CD1c-positive myeloid dendritic cell (primary cell): ENCODE measurements at regions not wholly inside any gene's neighbourhood (a gene's known extent, or its start where the extent isn't known, plus 50 kb on each side); places are given as distances from the start of the nearest gene placed in this dataset.
"Not testable (repeated sequence)": the region's sequence is repeated elsewhere in the genome, so short reads cannot be mapped to it uniquely, and the experiment has no call there.

Experiments used
- DNase-seq: peaks from one replicate; pipeline ENCODE4 v3.0.0-alpha.2; 2016; ENCODE audit errors: extremely low spot score

DNA sequence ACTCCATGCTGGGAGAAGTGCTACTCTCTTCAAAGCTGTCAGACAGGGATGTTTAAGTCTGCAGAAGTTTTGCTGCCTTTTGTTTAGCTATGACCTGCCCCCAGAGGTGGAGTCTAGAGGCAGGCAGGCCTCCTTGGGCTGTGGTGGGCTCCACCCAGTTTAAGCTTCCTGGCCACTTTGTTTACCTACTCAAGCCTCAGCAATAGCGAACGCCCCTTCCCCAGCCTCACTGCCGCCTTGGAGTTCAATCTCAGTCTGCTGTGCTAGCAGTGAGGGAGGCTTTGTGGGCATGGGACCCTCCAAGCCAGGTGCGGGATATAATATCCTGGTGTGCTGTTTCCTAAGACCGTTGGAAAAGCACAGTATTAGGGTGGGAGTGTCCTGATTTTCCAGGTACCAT lies 715.9 kb downstream of the IPMK start:
- DNase-seq = not testable (repeated sequence)

DNA sequence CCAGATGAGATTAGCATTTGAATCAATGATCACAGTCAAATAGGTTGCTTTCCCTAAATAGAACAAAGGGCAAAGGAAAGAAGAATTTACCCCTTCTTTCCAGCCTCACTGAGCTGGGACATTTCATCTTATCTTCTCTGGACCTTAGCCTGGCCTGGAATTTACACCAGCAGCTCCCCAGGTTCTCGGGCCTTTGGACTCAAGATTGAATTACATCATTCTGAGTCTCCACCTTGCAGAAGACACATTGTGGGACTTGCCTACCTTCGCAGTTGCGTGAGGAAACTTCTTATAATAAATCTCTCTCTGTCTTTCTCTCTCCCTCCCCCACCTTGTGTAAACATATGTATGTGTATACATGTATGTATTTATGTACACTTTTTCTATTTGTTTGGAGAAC lies 732.4 kb downstream of the IPMK start:
- no peak for DNase-seq

DNA sequence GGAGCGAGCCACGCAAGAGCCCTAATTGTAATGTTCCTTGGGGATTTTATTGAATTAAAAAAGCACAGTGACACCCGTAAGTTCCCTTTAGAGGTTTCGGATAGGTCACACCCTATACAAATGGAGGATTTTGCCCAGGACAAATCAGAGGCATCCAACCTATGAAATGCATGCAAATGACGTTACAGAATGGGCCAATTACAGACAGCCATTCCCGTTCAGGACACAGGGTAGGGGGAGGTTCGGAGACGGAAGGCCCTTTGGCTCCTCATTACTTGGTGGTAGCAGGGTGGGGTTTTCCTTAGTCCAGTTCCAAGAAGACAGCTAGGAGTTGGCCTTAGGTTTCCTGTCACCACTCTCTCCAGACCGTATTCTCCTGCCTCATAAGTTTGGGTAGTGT lies 754.1 kb downstream of the IPMK start:
- no peak for DNase-seq

DNA sequence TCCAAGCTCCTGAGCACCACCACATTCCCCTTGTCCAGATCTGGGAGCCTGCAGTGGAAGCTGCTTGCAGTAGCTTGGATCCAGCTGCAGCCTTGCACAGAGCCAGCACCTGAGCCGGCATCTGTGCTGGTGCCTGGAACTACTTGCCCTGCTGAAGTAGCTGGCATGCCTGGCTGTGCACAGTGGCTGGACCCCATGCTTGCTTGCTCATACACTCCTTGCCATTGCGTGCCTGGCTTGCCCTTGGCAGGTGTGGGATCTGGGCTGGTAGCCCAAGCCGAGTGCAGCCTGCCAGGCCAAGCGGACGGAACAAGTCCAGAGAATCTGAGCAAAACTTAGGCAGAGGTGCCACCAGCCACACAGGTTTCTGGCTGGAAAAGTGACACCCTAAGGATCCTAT lies 759.9 kb downstream of the IPMK start:
- DNase-seq = no peak

DNA sequence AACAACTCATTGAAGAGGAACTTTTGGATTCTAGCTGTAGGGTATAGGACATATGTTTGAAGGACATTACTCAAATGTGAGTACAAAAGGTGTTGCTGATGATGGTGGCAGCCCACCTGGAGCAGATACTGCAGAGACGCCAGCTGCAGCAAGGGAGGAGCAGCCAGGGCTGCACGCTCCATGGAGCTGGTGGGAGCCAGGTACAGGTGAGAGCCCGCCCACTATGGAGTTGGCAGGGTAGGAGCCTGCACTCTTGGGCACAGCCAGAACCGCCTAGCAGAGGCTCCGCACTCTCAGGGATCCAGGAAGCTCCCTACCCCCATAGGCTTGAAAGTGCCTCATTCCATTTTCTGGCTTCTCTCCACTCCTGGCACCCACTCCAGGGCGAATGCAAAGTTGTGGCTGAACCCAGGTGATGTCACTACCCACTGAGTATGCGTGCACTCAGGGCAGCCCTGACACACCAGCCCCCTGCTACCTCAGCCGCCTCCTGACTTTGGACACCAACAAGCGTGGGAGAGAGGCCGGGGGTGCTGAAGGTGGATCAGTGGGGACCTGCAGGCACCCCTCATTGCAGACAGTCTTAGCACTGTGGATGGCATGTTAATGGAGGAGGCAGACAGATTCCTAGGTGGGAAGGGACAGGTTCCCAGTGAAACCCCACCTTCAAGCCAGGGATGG lies 761.1 kb downstream of the IPMK start:
- DNase-seq = no peak

DNA sequence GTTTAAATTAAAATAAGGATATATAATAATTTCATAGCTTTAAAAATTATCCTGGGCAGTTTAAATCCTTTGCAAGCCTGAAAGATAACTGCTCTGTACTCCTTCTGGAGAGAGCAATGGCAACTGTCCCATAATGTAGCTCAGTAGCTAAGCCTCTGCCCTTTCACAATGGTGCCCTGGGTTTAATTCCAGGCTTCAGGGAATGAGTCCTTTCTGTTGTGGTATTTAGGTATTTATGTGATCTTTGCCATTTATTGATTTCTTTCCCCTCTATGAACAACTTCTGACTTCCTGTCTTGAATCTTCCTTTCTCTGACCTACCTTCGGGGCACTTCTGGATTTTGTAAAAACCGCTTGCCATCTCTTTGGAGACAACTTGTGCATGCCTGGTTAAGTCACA lies 773.2 kb downstream of the IPMK start:
- DNase-seq = no peak

DNA sequence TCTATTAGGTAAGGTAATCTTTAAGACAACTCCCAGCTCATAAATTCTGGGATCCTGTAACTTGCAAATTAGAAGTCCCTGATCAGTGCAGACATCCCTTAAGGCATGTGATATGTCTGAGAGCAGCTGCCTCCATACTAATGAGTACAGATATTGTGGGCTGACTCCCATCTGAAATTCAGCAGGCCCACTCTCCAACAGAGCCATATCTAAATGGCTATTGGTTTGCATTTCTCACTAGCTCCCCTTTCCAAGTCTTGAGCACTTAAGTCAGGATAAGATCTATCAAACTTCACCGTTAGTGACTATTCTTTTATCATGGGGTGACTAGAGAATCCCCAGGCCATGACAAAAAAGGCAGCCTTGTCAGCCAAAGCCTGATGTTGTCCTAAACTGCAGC lies 785.4 kb downstream of the IPMK start:
- no peak for DNase-seq

DNA sequence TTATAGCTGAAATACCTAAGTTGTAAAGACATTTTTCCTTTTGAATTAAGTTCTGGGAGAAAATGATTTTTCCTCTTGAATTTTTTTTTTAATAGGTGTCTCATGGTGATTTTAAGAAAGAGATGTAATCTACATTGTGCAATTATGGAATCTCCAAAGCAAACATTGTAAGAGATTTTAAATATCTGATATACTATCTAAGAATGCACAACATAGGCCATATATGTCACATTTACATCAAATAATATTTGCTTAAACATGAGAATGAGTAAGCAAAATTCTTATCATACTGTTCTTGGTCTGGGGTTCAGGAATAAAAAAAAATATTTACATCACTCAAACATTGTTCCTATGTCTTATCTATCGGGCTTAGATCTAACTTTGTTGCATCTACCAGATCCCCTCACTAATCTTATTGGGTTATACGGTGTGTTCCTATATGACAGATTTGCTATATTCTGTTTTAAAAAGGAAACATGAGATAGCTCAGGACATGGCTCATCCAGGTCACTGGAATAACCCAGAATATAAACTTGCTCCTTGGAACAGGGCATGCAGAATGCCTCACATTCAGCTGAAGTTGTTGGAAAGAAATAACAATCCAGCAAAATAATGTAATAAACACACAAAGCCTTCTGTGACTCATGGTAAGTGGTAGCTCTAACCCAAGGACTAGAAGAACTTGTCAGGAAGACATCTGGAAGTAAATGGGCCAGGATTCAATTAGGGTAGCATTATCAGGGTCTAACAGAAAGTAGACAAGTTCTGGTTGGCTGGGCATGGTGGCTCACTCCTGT lies 794.7 kb downstream of the IPMK start:
- no peak for DNase-seq

DNA sequence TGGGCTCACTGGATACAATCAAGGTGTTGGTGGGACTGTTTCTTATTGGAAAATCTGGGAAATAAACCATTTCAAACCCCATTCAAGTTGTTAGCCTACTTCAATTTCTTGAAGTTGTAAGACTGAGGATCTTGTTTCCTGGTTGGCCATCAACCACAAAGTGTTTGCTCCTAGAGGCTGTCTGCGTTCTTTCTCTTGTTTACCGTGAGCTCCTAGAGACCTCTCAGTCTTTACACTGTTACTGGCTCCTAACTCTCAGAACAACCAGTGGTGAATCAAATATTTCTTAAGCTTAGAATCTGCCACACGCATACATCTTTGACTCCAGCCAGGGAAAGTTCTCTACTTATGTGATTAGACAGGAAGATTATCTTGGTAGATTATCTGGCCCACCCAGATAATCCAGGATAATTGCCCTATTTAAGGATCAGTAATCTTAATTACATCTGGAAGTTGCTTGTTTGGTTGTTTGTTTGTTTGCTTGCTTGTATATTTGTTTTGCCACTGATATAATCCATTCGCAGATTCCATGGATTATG lies 798.7 kb downstream of the IPMK start:
- DNase-seq = no peak

DNA sequence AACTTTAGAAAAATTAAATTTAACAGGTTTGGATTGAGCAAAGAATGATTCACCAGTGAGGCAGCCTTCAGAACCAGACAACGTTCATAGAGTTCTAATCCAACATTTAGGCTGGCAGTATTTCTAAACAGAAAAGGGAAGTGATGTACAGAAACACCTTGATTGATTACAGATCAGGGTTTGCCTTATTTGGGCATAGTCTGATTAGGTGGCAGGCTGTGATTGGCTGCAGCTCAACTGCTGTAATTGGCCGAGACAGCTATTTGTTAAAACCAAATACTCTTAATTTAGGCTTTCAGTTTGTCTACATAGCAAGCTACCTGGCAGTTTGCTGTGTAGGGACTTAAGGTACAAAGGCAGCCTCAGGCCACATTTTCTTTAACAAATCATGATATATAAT lies 802.5 kb downstream of the IPMK start:
- DNase-seq = no peak

DNA sequence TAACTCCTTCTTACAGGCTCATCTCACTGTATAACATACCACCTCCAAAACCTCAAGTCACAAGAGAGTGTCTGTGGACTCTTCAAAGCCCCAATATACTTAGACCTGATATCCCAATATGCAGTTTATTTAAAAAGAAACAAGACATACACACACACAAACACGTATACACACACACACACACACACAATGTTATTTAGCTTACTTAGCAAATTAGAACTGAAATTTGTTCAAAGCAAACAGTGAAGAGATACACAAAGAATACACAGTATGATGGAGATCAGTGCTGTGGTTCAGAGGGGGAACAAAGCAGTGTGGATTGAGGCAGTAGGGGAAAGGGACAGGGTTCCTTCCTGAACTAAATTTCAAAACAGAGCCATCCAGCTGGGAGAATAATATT lies 807.2 kb downstream of the IPMK start:
- DNase-seq = no peak

DNA sequence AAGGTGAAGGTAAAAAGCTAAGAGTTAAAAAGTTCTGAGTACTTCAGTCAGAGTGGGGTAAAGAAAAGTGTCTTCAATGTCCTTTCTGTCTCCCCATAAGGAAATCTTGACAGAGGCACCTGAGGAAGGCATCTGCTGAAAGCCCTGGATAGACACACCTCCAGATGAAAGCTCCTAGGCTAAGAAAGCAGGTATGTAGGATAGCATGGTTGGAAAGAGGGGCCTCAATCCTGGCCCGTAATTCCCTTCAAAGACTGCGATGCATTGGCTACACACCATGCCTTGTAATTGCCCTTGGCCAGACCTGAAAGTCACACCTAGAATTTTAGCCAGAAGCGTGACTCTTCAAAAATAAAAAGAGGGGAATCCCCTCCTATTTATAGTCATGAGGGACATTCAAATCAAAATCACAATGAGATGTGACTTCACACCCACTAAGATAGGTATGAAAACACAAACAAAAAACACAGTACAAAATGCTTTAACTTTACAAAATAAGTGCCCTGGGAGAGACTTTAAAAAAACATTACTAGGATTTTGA lies 809.7 kb downstream of the IPMK start:
- no peak for DNase-seq

DNA sequence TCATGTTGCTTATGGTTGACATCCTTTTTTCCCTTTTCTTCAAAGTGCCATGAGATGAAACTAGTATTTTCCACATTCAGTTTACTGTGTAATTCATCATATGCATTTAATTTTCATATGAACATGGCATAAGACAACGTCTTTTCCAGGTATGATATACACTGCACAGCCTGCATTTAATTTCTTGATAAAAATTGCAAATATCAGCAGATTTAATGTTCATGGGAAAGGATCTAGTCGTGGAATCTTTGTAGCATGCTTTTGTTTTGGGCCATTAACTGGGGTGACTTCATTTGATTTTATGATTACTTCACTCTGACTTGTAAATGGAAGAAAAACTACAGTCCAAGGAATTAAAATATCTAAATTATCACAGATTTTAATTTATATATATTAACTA lies 837.3 kb downstream of the IPMK start:
- DNase-seq = no peak

DNA sequence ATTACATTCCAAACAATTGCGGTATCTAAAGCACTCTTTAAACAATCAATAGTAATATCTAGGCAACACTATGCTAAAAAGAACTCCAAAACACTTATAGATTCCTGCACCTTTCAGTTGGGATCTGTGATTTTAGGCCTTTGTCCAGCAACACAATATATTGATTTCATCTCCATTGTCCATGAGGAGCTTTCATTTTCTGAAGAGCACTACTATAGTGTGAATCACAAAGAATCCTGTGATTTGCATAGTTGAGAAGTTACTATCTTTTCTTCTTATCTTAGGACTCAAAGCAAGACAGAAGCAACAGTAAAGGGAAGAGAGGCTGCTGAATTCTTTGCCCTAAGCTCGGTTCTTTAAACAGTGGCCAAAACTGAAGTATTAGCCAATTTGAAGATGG lies 846.8 kb downstream of the IPMK start:
- no peak for DNase-seq

DNA sequence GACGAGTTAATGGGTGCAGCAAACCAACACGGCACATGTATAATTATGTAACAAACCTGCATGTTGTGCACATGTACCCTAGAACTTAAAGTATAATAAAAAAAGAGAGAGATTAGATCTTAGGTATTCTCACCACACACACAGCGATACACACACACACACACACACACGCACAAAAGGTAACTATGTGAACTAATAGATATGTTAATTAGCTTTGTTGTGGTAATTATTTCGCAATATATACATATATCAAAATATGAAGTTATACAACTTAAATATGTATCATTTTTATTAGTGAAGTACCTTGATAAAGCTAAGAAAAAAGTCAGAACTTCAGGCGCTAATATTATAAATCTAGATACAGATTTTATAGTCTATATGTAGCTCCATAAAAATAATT lies 849.2 kb downstream of the IPMK start:
- DNase-seq = no peak

DNA sequence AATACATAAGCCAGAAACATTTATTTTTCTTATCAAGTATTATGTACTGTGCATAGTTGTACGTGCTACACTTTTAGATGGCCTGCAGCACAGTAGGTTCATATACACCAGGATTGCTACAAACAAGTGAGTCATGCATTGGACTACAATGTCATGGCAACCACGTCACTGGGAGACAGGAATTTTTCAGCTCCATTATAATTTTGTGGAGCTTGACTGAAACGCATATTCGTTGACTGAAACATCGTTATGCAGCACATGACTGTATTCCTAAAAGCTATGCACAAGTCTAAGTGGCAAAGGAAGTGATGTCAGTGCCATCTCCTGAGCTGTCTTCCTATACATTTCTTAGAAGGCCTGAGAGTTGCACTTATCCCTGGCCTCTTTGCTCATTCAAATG lies 871.8 kb downstream of the IPMK start:
- no peak for DNase-seq

DNA sequence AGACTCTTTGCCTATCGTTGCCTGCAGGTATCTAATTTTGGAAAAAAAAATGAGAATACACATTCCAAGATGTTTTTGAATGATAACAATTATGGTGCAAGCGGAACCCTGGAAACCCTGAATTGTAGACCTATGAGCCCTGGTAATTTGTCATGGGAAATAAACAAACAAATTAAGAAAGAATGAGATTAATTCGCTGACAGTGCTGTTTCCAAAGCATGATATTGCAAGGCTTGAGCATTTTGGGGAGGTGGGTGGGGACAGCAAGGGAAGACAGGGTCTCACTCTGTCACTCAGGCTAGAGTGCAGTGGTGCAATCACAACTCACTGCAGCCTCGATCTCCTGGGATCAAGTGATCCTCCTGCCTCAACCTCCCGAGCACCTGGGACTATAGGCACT lies 900.3 kb downstream of the IPMK start:
- DNase-seq = no peak

DNA sequence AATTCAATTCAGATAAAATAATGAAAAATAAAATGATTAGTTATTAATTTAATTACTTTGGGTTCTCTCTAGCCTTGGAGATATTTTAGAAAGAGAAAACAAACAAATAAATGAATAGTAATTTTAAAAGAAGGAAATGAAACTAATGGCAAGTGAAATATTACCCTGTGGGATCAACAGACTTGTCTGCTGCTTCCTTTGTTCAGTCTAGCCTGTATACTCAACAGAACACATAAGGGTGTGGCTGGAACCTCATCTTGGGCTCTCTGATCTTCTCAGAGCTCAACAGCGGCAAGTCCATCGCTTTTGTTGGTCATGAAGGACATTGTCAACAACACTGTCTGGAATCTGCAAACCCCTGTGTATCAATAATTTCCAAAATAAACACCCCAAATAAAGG lies 904.9 kb downstream of the IPMK start:
- no peak for DNase-seq

DNA sequence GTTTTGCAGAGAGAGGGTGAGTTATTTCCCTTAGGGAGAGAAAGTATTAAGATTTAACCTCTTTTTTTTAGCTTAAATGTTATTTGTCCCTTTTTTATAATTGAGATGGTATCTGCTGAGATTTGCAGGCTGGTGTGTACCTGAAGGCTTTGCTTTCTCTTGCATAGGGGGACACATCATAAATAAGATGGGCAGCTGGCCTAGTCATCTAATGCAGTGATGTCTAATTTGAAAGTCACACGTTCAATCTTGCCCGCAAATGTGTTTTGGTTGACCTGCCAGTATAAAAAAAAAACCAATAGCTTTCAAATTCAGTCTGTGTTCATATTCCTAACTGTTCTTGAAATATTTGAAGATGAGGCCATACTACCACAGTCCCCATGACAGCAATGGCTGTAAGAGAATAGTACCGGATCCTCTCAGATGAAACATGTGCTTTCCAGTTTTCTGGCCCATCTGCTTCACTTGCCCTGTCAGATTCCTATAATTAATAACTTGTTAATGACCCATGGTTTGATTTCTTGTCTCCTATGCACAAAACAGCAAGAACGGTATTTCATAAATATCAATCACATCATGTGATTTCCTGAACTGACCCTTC lies 914.2 kb downstream of the IPMK start:
- no peak for DNase-seq

DNA sequence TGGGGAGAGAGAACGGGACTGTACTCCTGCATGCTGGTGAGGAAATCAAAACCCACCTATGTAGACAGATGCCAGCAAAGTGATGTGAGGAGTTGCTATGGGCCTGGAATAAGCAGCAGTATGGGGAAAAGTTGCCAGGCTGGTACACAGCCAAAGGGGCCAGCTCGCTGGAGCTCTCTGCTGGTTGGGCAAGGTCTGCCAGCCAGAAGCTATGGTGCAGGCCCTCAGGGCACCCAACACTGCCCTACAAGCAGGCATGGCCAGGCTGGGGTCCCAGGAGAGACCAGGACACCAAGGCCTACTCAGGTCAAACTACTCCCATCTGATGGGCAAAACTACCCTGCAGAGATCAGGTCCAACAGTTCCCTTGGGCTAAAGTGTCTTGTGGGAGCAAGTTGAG lies 916.6 kb downstream of the IPMK start:
- no peak for DNase-seq

DNA sequence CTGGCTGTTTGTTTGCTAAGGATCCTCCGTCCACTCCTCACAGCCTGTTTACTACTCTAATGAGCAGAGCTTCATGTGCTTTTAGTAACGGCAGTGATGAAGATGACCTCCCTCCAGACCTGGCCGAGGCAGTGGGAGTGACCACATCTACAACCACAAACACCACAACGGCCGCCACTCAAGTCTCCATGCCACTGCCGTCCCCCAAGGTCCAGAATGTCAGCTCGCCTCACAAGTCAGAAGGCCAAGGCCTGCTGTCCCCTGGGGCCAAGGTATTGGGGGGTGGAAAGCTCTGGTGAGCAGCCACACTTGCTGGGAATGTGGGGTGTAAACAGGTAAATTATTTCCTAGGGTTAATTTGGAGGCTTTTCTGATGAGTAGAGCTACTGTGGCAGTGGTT lies 926.4 kb downstream of the IPMK start:
- DNase-seq = no peak

DNA sequence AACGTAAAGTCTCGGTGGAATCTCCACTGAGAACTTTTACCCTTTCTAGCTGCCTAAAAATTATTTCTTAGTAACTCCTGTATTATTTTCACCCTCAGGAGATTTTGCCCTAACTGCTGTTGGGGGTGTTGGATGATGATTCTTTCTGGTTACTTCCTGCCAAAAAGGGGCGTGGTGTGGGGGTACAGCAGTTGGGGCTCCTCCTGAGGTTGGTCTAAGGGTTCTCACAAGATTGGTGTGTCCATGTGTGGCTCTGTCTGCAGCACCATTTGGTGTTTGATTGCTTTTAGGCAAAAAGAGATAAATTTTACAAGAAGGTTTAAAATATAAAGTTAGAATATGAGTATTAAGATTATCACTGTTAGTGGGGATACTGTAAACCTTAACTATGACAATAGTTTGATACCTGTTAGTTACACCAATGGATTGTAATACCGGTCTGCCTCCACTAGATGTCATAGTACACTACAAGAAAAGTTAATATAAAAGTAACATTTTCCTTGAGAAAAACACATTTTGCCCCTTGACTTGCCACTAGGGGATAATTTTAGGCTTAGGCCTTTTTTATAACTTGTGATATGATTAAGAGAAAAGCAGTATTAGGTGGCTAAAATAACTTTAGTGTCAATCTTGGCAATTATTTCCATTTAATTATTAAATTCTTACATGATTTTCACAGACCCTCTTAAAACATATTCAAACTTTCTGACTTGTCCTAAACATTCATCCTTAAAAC lies 928.7 kb downstream of the IPMK start:
- DNase-seq = peak; percentile 33
